ENCODE measurements at regions not wholly inside any gene's neighbourhood (a gene's known extent, or its start where the extent isn't known, plus 50 kb on each side); places are given as distances from the start of the nearest gene placed in this dataset.

GRCh38 chr15:60264088-60264487, 133.7 kb downstream of the ANXA2 start:
- no peaks in the 10 kb centered on the region for H3K9me3 ChIP-seq (ENCODE audit: severe bottlenecking)
- H3K4me3 ChIP-seq (ENCODE audit: severe bottlenecking): no peak overlapping the region
- no peak for ATAC-seq (ENCODE audit: low read depth)
- H3K4me1 ChIP-seq (ENCODE audit: insufficient read depth, poor library complexity, severe bottlenecking): no peaks in the 10 kb centered on the region
- no peaks in the 10 kb centered on the region for H3K36me3 ChIP-seq (ENCODE audit: low read depth)
- H3K27me3 ChIP-seq (ENCODE audit: insufficient read depth, poor library complexity, severe bottlenecking): peaks cover 27% of the 10 kb centered on the region
- H3K27ac ChIP-seq (ENCODE audit: poor library complexity, severe bottlenecking): no peak overlapping the region
- DNase-seq (ENCODE audit: low spot score): no peak
- TF ChIP-seq CTCF (IDR thresholded peaks at IDR 0.05; ENCODE audit: poor library complexity, severe bottlenecking): no peak

- Histone ChIP-seq H3K27me3 (ENCODE audit: insufficient read depth, poor library complexity, severe bottlenecking) (peaks cover 32% of the 10 kb centered on the region), H3K9me3 (ENCODE audit: severe bottlenecking) (no peaks in the 10 kb centered on the region), H3K4me3 (ENCODE audit: severe bottlenecking) (no peak overlapping the region), H3K4me1 (ENCODE audit: insufficient read depth, poor library complexity, severe bottlenecking) (no peaks in the 10 kb centered on the region), H3K36me3 (ENCODE audit: low read depth) (no peaks in the 10 kb centered on the region), H3K27ac (ENCODE audit: poor library complexity, severe bottlenecking) (no peak overlapping the region)
- no peak for TF ChIP-seq CTCF (IDR thresholded peaks at IDR 0.05; ENCODE audit: poor library complexity, severe bottlenecking)
- DNase-seq (ENCODE audit: low spot score) (no peak), ATAC-seq (ENCODE audit: low read depth) (no peak)
These were observed 133.2 kb downstream of the ANXA2 start for GRCh38 chr15:60264566-60264965.

GRCh38 chr15:60265057-60265456, 132.7 kb downstream of the ANXA2 start:
- no peak overlapping the region for H3K4me3 ChIP-seq (ENCODE audit: severe bottlenecking)
- H3K27ac ChIP-seq (ENCODE audit: poor library complexity, severe bottlenecking): no peak overlapping the region
- DNase-seq (ENCODE audit: low spot score): no peak
- ATAC-seq (ENCODE audit: low read depth): no peak
- TF ChIP-seq CTCF (IDR thresholded peaks at IDR 0.05; ENCODE audit: poor library complexity, severe bottlenecking): no peak
- no peaks in the 10 kb centered on the region for H3K4me1 ChIP-seq (ENCODE audit: insufficient read depth, poor library complexity, severe bottlenecking)
- H3K36me3 ChIP-seq (ENCODE audit: low read depth): no peaks in the 10 kb centered on the region
- no peaks in the 10 kb centered on the region for H3K9me3 ChIP-seq (ENCODE audit: severe bottlenecking)
- H3K27me3 ChIP-seq (ENCODE audit: insufficient read depth, poor library complexity, severe bottlenecking): peaks cover 37% of the 10 kb centered on the region

GRCh38 chr15:60272623-60273022, 125.2 kb downstream of the ANXA2 start:
- ATAC-seq (ENCODE audit: low read depth) (no peak), DNase-seq (ENCODE audit: low spot score) (no peak)
- H3K27me3 ChIP-seq (ENCODE audit: insufficient read depth, poor library complexity, severe bottlenecking): peaks cover 38% of the 10 kb centered on the region
- H3K4me1 ChIP-seq (ENCODE audit: insufficient read depth, poor library complexity, severe bottlenecking): no peaks in the 10 kb centered on the region
- H3K36me3 ChIP-seq (ENCODE audit: low read depth): peaks cover 9% of the 10 kb centered on the region; the same call in 1 of the 2 replicates
- no peak for TF ChIP-seq CTCF (IDR thresholded peaks at IDR 0.05; ENCODE audit: poor library complexity, severe bottlenecking)
- H3K27ac ChIP-seq (ENCODE audit: poor library complexity, severe bottlenecking): no peak overlapping the region
- H3K9me3 ChIP-seq (ENCODE audit: severe bottlenecking): peaks cover 14% of the 10 kb centered on the region
- H3K4me3 ChIP-seq (ENCODE audit: severe bottlenecking): no peak overlapping the region

- Histone ChIP-seq H3K4me3 (ENCODE audit: severe bottlenecking) (no peak overlapping the region), H3K27ac (ENCODE audit: poor library complexity, severe bottlenecking) (no peak overlapping the region), H3K4me1 (ENCODE audit: insufficient read depth, poor library complexity, severe bottlenecking) (no peaks in the 10 kb centered on the region), H3K9me3 (ENCODE audit: severe bottlenecking) (peaks cover 14% of the 10 kb centered on the region), H3K27me3 (ENCODE audit: insufficient read depth, poor library complexity, severe bottlenecking) (peaks cover 9% of the 10 kb centered on the region), H3K36me3 (ENCODE audit: low read depth) (peaks cover 9% of the 10 kb centered on the region; the same call in 1 of the 2 replicates)
- TF ChIP-seq CTCF (IDR thresholded peaks at IDR 0.05; ENCODE audit: poor library complexity, severe bottlenecking): no peak
- ATAC-seq (ENCODE audit: low read depth) (no peak), DNase-seq (ENCODE audit: low spot score) (no peak)
These were observed 122.2 kb downstream of the ANXA2 start for GRCh38 chr15:60275624-60276023.
